Suprapubic skin (tissue), 4 donors: ENCODE measurements at regions not wholly inside any gene's neighbourhood (a gene's known extent, or its start where the extent isn't known, plus 50 kb on each side); places are given as distances from the start of the nearest gene placed in this dataset.

Source experiments
- EP300 ChIP-seq: sonication (generic); formaldehyde crosslinking; IDR thresholded peaks from one replicate; pipeline ENCODE4 v1.6.1; 2017; ENCODE audit warnings: antibody characterized with exemption
- POLR2A ChIP-seq, 2 donors: fragments of 450-650 bp; IDR thresholded peaks; one replicate each; pipeline ENCODE4 v1.6.1; 2017; ENCODE audit warnings: antibody characterized with exemption in 2 of 2, mild to moderate bottlenecking in 2 of 2, moderate library complexity in 2 of 2
- POLR2AphosphoS5 ChIP-seq, 3 donors: sonication (generic); formaldehyde crosslinking; IDR thresholded peaks; one replicate each; pipeline ENCODE4 v1.6.1; 2017; ENCODE audit warnings: antibody characterized with exemption in 3 of 3
- TF ChIP-seq, protein P1 (sequence below), 2 donors: fragments of 200-600 bp in 1 of 2; fragments of 450-650 bp in 1 of 2; sonication (generic) in 1 of 2; IDR thresholded peaks; one replicate each; pipeline ENCODE4 v1.5.1; 2016 to 2019; ENCODE audit warnings: antibody characterized with exemption in 2 of 2, mild to moderate bottlenecking in 1 of 2, moderate library complexity in 1 of 2

DNA sequence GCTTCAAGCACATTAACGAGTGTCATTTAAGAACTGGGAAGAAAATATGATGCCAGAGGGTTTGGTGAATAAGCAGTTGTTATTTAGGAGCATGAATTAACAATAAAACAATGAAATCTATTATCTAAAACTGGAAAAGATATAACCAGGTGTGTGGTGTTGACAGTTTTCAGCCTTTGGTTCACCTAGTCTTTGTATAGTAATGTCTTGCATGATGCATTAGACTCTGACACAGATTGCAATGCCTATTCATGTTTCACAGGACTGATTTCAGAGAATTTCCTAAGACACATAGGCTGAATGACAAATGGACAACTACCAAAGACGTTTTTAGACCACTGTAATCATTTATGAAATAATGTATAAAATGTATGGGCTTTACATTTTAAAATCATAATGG is 135.1 kb upstream of the CAV2 start:
- TF ChIP-seq POLR2A (IDR thresholded peaks at IDR 0.05) (no peak), POLR2AphosphoS5 (IDR thresholded peaks at IDR 0.05) (no peak), EP300 (no peak)
- TF ChIP-seq, protein P1, sequence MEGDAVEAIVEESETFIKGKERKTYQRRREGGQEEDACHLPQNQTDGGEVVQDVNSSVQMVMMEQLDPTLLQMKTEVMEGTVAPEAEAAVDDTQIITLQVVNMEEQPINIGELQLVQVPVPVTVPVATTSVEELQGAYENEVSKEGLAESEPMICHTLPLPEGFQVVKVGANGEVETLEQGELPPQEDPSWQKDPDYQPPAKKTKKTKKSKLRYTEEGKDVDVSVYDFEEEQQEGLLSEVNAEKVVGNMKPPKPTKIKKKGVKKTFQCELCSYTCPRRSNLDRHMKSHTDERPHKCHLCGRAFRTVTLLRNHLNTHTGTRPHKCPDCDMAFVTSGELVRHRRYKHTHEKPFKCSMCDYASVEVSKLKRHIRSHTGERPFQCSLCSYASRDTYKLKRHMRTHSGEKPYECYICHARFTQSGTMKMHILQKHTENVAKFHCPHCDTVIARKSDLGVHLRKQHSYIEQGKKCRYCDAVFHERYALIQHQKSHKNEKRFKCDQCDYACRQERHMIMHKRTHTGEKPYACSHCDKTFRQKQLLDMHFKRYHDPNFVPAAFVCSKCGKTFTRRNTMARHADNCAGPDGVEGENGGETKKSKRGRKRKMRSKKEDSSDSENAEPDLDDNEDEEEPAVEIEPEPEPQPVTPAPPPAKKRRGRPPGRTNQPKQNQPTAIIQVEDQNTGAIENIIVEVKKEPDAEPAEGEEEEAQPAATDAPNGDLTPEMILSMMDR (IDR thresholded peaks at IDR 0.05) = no peak
